BLaER1 (cell line): ENCODE measurements at regions not wholly inside any gene's neighbourhood (a gene's known extent, or its start where the extent isn't known, plus 50 kb on each side); places are given as distances from the start of the nearest gene placed in this dataset.

Experiments
- H3K27ac ChIP-seq: shearing (Covaris generic); formaldehyde crosslinking; 2 replicates; pipeline ENCODE4 v1.8.1; 2022
- H3K27me3 ChIP-seq: shearing (Covaris generic); formaldehyde crosslinking; 2 replicates; pipeline ENCODE4 v1.8.1; 2022
- H3K36me3 ChIP-seq: shearing (Covaris generic); formaldehyde crosslinking; 2 replicates; pipeline ENCODE4 v1.8.1; 2022
- H3K4me1 ChIP-seq: shearing (Covaris generic); formaldehyde crosslinking; 2 replicates; pipeline ENCODE4 v1.8.1; 2022
- H3K4me2 ChIP-seq: shearing (Covaris generic); formaldehyde crosslinking; 2 replicates; pipeline ENCODE4 v1.8.1; 2022
- H3K4me3 ChIP-seq: shearing (Covaris generic); formaldehyde crosslinking; 2 replicates; pipeline ENCODE4 v1.8.1; 2022
- H3K9ac ChIP-seq: shearing (Covaris generic); formaldehyde crosslinking; 2 replicates; pipeline ENCODE4 v1.8.1; 2022
- H3K9me3 ChIP-seq: shearing (Covaris generic); formaldehyde crosslinking; 2 replicates; pipeline ENCODE4 v1.8.1; 2022
- H4K20me1 ChIP-seq: shearing (Covaris generic); formaldehyde crosslinking; 2 replicates; pipeline ENCODE4 v1.8.1; 2022
- Cebpa-rat ChIP-seq: shearing (Covaris generic); IDR thresholded peaks from 2 replicates; pipeline ENCODE4 v1.8.1; 2022

DNA sequence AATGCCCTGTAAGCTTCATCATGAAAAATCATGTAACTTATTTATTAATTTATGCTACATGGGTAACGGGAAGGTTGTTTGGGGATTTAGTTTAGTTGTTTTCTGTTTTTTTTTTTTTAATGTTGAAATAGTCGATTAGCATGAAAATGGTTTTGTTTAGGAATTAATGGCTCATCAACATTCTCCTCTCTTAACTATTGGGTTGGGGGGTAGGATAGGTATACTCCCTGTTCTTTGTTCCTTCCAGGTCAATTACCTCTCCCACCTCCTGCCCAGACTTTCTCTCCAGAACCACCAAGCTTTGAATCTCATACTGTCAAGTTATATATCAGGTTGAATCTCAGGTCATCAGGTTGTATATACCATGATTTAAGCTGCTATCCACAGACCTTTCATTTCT, 568.7 kb upstream of the DSEL start:
- H3K4me1 ChIP-seq, result no peaks in the 10 kb centered on the region
- no peak overlapping the region for H3K9ac ChIP-seq
- no peaks in the 10 kb centered on the region for H3K27me3 ChIP-seq
- no peak overlapping the region for H3K4me2 ChIP-seq
- no peaks in the 10 kb centered on the region for H3K9me3 ChIP-seq
- no peaks in the 10 kb centered on the region for H3K36me3 ChIP-seq
- H4K20me1 ChIP-seq, result no peaks in the 10 kb centered on the region
- H3K27ac ChIP-seq, result no peak overlapping the region
- TF ChIP-seq Cebpa-rat, result no peak
- H3K4me3 ChIP-seq, result no peak overlapping the region

DNA sequence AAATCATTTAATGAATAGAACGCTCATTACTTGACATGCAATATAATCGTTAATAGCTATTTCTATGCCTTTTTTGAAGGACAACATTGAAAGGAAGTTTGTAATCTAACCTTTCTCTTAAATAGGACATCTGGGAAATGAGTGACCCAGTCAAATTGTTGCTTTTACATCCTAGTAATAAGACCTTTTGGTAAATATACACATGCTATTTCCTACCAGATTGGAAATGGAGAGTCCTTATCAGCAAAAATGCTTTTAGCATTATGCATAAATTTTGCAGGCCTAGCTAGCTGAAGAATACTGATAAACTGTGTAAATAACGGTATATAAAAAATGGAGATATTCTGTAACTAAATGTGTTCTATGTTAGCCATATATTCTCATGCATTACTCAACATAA, 567.3 kb upstream of the DSEL start:
- Histone ChIP-seq H3K4me1 (no peaks in the 10 kb centered on the region), H3K27ac (no peak overlapping the region), H3K9me3 (no peaks in the 10 kb centered on the region), H3K27me3 (no peaks in the 10 kb centered on the region), H4K20me1 (no peaks in the 10 kb centered on the region), H3K4me2 (no peak overlapping the region), H3K36me3 (no peaks in the 10 kb centered on the region), H3K9ac (no peak overlapping the region), H3K4me3 (no peak overlapping the region)
- TF ChIP-seq Cebpa-rat, result no peak

DNA sequence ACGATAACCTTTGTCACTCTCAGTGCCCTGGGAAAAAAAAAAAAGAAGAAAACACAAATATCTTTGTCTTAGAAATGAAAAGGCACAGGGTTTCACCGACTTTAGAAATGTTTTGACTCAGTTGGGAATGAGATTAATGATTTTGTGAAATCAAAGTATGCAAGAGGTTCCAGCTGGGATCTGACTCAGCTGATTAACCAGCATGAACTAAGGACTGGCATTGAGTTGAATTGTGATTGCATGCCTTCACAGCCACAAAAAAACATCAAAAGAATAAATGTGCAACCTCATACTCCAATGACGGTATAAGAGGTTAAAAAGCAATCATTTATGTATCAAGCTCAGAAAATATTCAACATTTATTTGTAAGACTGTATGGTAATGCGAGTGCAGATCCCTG, 566.6 kb upstream of the DSEL start:
- TF ChIP-seq Cebpa-rat, result no peak
- Histone ChIP-seq H3K4me1 (no peaks in the 10 kb centered on the region), H3K27me3 (no peaks in the 10 kb centered on the region), H3K9me3 (no peaks in the 10 kb centered on the region), H3K9ac (no peak overlapping the region), H3K4me2 (no peak overlapping the region), H4K20me1 (no peaks in the 10 kb centered on the region), H3K36me3 (no peaks in the 10 kb centered on the region), H3K4me3 (no peak overlapping the region), H3K27ac (no peak overlapping the region)

DNA sequence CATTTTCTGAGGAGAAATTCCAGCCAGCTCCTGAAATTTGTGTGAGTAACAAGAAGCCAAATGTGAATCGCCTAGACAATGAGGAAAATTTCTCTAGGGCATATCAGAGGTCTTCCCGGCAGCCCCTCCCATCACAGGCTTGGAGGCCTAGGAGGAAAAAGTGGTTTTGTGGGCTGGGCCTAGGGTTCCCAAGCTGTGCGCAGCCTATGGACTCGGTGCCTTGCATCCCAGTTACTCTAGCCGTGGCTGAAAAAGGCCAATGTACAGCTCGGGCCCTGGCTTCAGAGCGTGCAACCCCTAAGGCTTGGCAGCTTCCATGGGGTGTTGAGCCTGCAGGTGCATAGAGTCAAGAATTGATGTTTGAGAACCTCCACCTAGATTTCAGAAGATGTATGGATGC, 556.2 kb upstream of the DSEL start:
- TF ChIP-seq Cebpa-rat, result no peak
- H3K4me2 ChIP-seq, result no peak overlapping the region
- H3K36me3 ChIP-seq, result no peaks in the 10 kb centered on the region
- no peak overlapping the region for H3K4me3 ChIP-seq
- no peaks in the 10 kb centered on the region for H3K4me1 ChIP-seq
- no peak overlapping the region for H3K27ac ChIP-seq
- no peaks in the 10 kb centered on the region for H3K27me3 ChIP-seq
- H3K9me3 ChIP-seq, result peaks cover 22% of the 10 kb centered on the region
- H4K20me1 ChIP-seq, result no peaks in the 10 kb centered on the region
- no peak overlapping the region for H3K9ac ChIP-seq

DNA sequence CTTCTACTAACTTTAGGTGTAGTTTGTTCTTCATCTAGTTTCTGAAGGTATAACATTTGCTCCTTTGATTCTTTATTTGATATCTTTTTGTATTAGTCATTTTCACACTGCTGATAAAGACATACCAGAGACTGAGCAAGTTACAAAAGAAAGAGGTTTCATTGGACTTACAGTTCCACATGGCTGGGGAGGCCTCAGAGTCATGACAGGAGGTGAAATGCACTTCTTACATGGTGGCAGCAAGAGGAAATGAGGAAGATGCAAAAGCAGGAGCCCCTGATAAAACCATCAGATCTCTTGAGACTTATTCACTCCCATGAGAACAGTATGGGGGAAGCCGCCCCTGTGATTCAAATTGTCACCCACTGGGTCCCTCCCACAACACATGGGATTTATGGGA, 544.4 kb upstream of the DSEL start:
- H3K4me1 ChIP-seq, result no peaks in the 10 kb centered on the region
- H3K36me3 ChIP-seq, result no peaks in the 10 kb centered on the region
- no peak overlapping the region for H3K9ac ChIP-seq
- H3K27ac ChIP-seq, result no peak overlapping the region
- no peaks in the 10 kb centered on the region for H3K9me3 ChIP-seq
- H3K4me2 ChIP-seq, result no peak overlapping the region
- no peaks in the 10 kb centered on the region for H4K20me1 ChIP-seq
- no peak overlapping the region for H3K4me3 ChIP-seq
- TF ChIP-seq Cebpa-rat, result no peak
- no peaks in the 10 kb centered on the region for H3K27me3 ChIP-seq

DNA sequence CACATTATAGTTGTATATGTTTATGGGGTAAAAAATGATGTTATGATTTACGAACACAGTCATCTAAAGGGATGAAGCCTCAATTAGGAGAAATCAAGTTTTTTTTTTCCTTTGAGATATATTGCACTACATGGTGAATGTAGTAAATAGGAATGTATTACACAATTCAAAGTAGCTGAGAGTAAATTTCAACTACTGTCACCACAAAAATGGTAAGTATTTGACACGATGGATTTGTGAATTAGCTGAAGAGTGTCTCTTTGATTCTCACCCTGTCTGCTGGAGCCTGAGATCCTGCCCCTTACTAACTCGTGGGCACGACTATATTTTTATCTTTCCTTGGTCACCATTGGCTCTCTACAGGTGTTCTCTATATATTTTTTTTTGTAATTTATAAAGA, 540.4 kb upstream of the DSEL start:
- no peak overlapping the region for H3K27ac ChIP-seq
- H3K36me3 ChIP-seq, result no peaks in the 10 kb centered on the region
- H3K4me1 ChIP-seq, result no peaks in the 10 kb centered on the region
- H3K9ac ChIP-seq, result no peak overlapping the region
- TF ChIP-seq Cebpa-rat, result no peak
- H3K4me3 ChIP-seq, result no peak overlapping the region
- no peaks in the 10 kb centered on the region for H3K9me3 ChIP-seq
- no peak overlapping the region for H3K4me2 ChIP-seq
- H4K20me1 ChIP-seq, result no peaks in the 10 kb centered on the region
- no peaks in the 10 kb centered on the region for H3K27me3 ChIP-seq

DNA sequence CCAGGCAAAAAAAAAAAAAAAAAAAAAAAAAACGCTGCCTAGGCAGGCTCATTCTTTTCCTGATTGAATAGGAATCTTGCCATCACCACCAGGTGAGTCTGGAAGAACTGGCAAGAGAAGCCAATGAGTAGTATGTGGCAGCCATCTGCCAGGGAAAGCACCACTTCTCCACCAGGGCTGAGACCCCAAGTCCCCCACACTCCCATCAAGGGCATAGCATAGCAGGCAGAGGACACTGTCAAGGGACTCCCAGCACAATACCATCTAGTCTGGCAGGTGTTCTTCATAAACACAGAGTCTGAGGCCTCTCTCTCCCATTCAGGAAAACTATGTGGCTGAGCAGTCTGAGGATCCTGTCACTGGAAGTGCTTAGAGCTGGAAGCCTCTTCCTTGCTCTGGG, 538.1 kb upstream of the DSEL start:
- Histone ChIP-seq H3K27ac (no peak overlapping the region), H3K9me3 (no peaks in the 10 kb centered on the region), H3K4me1 (no peaks in the 10 kb centered on the region), H3K4me3 (no peak overlapping the region), H3K27me3 (no peaks in the 10 kb centered on the region), H4K20me1 (no peaks in the 10 kb centered on the region), H3K4me2 (no peak overlapping the region), H3K36me3 (no peaks in the 10 kb centered on the region), H3K9ac (no peak overlapping the region)
- TF ChIP-seq Cebpa-rat, result no peak

DNA sequence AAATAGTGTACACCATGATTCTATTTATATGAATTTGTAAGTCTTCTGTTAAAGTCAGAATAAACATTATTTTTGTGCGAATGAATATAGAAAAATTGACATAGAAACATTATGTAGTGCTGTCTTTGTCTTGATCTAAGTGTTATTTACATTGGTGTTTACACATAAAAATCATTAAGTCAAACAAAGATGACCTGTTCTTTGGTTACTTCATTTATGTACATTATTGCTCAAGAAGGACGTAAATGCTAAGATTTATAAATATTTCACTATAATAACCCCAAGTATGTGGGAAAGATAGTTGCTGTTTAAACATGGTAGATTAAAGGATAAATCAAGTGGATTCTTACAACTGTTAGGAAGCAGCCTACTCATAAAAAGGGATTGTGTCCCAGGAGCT, 536.8 kb upstream of the DSEL start:
- no peaks in the 10 kb centered on the region for H3K4me1 ChIP-seq
- H3K4me2 ChIP-seq, result no peak overlapping the region
- no peaks in the 10 kb centered on the region for H3K27me3 ChIP-seq
- no peaks in the 10 kb centered on the region for H3K36me3 ChIP-seq
- TF ChIP-seq Cebpa-rat, result no peak
- H3K27ac ChIP-seq, result no peak overlapping the region
- H4K20me1 ChIP-seq, result no peaks in the 10 kb centered on the region
- no peak overlapping the region for H3K4me3 ChIP-seq
- H3K9ac ChIP-seq, result no peak overlapping the region
- no peaks in the 10 kb centered on the region for H3K9me3 ChIP-seq

DNA sequence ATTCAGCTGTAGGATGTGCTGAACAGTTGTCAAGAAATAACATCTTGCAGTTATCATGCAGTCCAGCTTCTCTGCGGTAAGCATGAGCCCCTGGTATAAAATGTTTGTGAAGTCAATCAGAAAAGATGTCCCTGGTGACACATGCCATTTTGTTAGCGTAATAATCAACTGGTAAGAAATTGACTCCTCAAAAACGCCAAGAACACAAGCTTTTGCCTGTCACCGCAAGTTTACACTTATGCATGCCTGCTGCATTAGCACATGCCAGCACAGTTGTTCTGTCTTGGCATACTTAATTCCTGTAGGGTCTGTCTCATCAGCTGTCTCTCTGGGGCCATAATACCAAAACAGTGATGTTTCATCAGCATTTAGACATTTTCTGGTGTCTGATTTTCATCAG, 524.8 kb upstream of the DSEL start:
- no peaks in the 10 kb centered on the region for H3K4me1 ChIP-seq
- H3K4me3 ChIP-seq, result no peak overlapping the region
- H3K27me3 ChIP-seq, result no peaks in the 10 kb centered on the region
- H3K36me3 ChIP-seq, result no peaks in the 10 kb centered on the region
- TF ChIP-seq Cebpa-rat, result no peak
- no peak overlapping the region for H3K27ac ChIP-seq
- H3K9ac ChIP-seq, result no peak overlapping the region
- no peaks in the 10 kb centered on the region for H4K20me1 ChIP-seq
- no peak overlapping the region for H3K4me2 ChIP-seq
- no peaks in the 10 kb centered on the region for H3K9me3 ChIP-seq

DNA sequence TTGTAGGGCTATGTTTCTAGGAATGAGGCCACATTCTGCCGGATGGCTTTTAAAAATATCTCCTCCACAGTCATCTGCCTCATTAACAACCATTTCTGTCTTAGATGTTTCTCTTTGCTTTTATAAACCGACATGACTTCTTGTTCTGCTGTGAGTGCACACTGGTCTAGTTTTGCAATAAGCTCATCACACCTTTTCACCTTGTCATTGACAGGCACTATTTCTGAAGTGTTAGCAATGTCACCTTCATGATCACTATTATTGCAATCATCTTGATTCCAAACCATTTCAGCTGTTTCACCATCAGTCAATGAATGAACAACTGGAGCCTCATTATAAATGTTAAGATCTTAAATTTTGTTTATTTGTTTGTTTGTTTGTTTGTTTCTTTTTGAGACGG, 523.7 kb upstream of the DSEL start:
- no peaks in the 10 kb centered on the region for H4K20me1 ChIP-seq
- no peaks in the 10 kb centered on the region for H3K9me3 ChIP-seq
- no peak overlapping the region for H3K4me3 ChIP-seq
- H3K4me2 ChIP-seq, result no peak overlapping the region
- H3K9ac ChIP-seq, result no peak overlapping the region
- no peaks in the 10 kb centered on the region for H3K4me1 ChIP-seq
- H3K27ac ChIP-seq, result no peak overlapping the region
- H3K27me3 ChIP-seq, result no peaks in the 10 kb centered on the region
- H3K36me3 ChIP-seq, result no peaks in the 10 kb centered on the region
- no peak for TF ChIP-seq Cebpa-rat

DNA sequence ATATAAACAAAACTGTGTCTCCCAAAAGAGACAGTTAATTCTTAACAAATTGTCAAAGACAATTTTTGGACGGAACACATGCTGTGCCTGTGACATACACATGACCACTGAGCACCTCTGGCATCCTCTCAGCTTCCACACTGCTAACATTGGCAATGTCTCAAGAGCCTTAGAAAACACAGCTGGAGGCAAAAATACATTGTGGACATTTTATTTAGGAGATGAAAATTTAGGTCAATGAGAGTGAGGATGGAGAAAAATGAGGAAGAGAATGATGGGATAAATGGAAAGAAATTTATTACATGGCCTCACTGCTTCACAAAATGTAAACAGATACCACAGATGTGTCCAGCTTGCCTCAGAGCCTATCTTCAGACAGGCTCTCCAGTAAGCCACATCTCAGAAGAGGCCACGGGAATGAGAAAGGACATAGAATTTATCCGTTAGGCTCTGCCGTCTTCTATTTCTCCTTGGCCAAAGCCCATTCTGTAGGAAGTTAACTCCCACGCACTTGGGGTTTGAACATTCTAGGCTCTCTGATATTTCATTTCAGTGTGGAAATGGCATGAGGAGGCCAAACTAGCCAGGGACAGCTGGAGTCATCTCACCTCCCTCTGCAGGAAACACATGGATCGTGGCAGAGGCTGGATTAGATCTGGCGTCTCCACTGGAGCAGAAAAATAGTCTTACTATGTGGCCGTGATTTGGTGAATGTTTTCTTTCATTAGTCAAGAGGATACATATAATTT, 519.4 kb upstream of the DSEL start:
- no peaks in the 10 kb centered on the region for H4K20me1 ChIP-seq
- TF ChIP-seq Cebpa-rat, result no peak
- H3K9me3 ChIP-seq, result no peaks in the 10 kb centered on the region
- no peak overlapping the region for H3K4me3 ChIP-seq
- no peaks in the 10 kb centered on the region for H3K36me3 ChIP-seq
- H3K9ac ChIP-seq, result no peak overlapping the region
- H3K27ac ChIP-seq, result no peak overlapping the region
- no peaks in the 10 kb centered on the region for H3K4me1 ChIP-seq
- no peaks in the 10 kb centered on the region for H3K27me3 ChIP-seq
- no peak overlapping the region for H3K4me2 ChIP-seq
